ENCODE measurements at regions not wholly inside any gene's neighbourhood (a gene's known extent, or its start where the extent isn't known, plus 50 kb on each side); places are given as distances from the start of the nearest gene placed in this dataset.

- no peak for DNase-seq (ENCODE audit: low spot score)
Observed at GRCh38 chr18:44589693-44590355, 90.9 kb upstream of the SETBP1 start.

GRCh38 chr18:44590956-44591670 lies 89.6 kb upstream of the SETBP1 start:
- DNase-seq (ENCODE audit: low spot score) = no peak

- DNase-seq (ENCODE audit: low spot score) = no peak
Observed at GRCh38 chr18:44592639-44593038, 88.0 kb upstream of the SETBP1 start.

- DNase-seq (ENCODE audit: low spot score) = no peak
Observed at GRCh38 chr18:44594799-44595467, 85.8 kb upstream of the SETBP1 start.

GRCh38 chr18:44597797-44598196 lies 82.9 kb upstream of the SETBP1 start:
- DNase-seq (ENCODE audit: low spot score) = no peak

- no peak for DNase-seq (ENCODE audit: low spot score)
Observed at GRCh38 chr18:44598514-44598913, 82.2 kb upstream of the SETBP1 start.

- no peak for DNase-seq (ENCODE audit: low spot score)
Observed at GRCh38 chr18:44599412-44599811, 81.3 kb upstream of the SETBP1 start.

GRCh38 chr18:44601447-44601846 lies 79.2 kb upstream of the SETBP1 start:
- no peak for DNase-seq (ENCODE audit: low spot score)

GRCh38 chr18:44602380-44602779 lies 78.3 kb upstream of the SETBP1 start:
- no peak for DNase-seq (ENCODE audit: low spot score)

GRCh38 chr18:44602845-44603244 lies 77.8 kb upstream of the SETBP1 start:
- DNase-seq (ENCODE audit: low spot score) = no peak

GRCh38 chr18:44609181-44609941 lies 71.3 kb upstream of the SETBP1 start:
- DNase-seq (ENCODE audit: low spot score) = no peak

- DNase-seq (ENCODE audit: low spot score) = no peak
Observed at GRCh38 chr18:44620812-44621211, 59.9 kb upstream of the SETBP1 start.

GRCh38 chr18:44624052-44624451 lies 56.6 kb upstream of the SETBP1 start:
- DNase-seq (ENCODE audit: low spot score) = no peak

GRCh38 chr18:44625386-44625785 lies 55.3 kb upstream of the SETBP1 start:
- no peak for DNase-seq (ENCODE audit: low spot score)

- DNase-seq (ENCODE audit: low spot score) = no peak
Observed at GRCh38 chr18:44626236-44626635, 54.5 kb upstream of the SETBP1 start.

GRCh38 chr18:44626807-44627206 lies 53.9 kb upstream of the SETBP1 start:
- DNase-seq (ENCODE audit: low spot score) = no peak

GRCh38 chr18:44627280-44627679 lies 53.4 kb upstream of the SETBP1 start:
- no peak for DNase-seq (ENCODE audit: low spot score)

GRCh38 chr18:44629406-44629805 lies 51.3 kb upstream of the SETBP1 start:
- no peak for DNase-seq (ENCODE audit: low spot score)

- no peak for DNase-seq (ENCODE audit: low spot score)
Observed at GRCh38 chr18:44630118-44630517, 50.6 kb upstream of the SETBP1 start.

Measured in ureter (tissue), 1 donor.